IPS-NIHi7 (cell line): ENCODE measurements at regions not wholly inside any gene's neighbourhood (a gene's known extent, or its start where the extent isn't known, plus 50 kb on each side); places are given as distances from the start of the nearest gene placed in this dataset.

Experiments
- DNase-seq: peaks from one replicate; pipeline ENCODE4 v3.0.0; 2012; ENCODE audit warnings: mixed read lengths; ENCODE audit errors: extremely low spot score

DNA sequence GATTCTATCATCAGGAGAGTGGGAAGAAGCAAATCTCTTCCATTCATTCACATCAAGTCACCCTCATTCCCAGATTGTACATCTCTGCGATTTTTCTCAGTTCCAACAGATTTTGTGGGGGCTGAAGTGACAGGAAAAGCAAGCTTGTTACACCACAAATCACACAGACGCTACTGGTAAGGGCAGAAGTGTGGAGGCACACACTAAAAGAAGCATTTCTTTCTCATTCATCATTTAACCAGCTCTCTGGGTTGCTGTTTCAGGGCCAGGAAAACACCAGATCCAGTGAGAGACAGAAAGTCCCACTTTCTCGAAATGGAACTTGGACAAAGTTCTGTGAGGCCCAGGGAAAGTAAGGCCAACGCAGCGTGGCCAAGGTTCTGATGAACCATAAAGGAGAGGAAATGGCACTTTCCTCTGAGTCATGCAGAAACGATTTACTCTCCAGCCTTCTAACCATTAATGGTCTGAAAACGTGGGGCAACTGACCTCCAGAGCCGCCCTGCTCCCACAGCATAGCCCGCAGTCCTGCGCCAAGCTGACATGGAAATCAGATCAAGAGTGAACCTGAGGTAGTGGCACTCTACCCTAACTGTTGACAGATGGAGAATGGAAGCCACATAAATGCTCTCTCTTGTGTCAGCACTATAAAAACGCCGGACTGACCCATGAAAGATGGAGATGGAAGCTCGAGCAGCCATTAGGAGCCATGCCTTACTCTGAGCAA is 191.0 kb downstream of the C1D start:
- no peak for DNase-seq

- DNase-seq: no peak
Measured at GRCh38 chr2:67872481-67872880, 190.3 kb downstream of the C1D start.

GRCh38 chr2:67873916-67874315 is 188.9 kb downstream of the C1D start:
- DNase-seq: no peak

DNA sequence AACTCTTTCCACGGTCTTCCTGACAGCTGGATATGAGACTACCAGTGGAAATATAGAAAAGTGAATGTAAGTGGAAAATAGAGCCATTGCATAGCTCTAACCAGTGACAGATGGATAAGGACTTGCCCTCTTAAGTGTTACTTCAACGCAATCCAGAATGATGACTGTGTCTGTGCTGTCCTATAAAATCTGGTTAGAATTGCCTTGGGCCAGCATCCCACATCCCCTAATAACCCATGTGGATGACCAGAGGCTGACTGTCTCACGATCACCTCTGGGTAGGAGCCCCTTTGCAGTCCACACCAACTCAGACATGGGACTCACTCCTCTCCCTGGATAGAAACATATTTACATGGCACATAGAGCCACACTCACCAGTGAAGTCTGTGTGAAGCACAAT is 186.6 kb downstream of the C1D start:
- no peak for DNase-seq

GRCh38 chr2:67877301-67877700 is 185.5 kb downstream of the C1D start:
- peak; percentile 25 for DNase-seq

GRCh38 chr2:67878743-67879142 is 184.1 kb downstream of the C1D start:
- DNase-seq: no peak

DNA sequence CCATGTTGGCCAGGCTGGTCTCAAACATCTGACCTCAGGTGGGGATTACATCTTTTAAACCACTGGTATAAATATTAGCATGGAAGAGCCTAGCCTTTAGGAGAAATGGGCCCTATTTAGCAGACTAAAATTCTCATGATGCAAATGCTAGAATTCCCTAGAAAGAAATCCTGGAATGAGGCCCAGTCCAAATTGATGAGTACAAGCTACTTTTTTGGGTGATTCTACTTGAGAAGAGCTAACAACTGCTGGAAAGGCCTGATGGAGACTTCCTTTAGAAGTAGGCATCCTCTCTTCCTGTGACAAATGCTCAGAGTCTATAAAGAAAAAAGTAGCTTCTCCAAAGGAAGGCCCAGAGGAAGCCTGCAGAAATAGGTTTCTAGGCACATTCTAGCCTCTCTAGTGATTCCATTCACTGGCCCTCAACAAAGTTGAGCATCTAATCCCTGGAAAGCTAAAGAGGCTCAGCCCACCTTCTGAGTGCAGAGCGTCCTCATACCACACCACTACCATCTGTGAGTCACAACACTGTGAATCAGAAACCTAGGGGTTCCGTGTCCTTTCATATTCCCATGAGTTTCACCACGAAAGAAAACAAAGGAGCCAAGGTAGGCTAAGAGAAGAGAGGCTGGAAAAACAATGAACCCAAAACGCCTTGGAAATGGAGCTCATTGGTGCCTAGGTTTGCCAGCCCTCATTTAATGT is 183.1 kb downstream of the C1D start:
- no peak for DNase-seq

DNA sequence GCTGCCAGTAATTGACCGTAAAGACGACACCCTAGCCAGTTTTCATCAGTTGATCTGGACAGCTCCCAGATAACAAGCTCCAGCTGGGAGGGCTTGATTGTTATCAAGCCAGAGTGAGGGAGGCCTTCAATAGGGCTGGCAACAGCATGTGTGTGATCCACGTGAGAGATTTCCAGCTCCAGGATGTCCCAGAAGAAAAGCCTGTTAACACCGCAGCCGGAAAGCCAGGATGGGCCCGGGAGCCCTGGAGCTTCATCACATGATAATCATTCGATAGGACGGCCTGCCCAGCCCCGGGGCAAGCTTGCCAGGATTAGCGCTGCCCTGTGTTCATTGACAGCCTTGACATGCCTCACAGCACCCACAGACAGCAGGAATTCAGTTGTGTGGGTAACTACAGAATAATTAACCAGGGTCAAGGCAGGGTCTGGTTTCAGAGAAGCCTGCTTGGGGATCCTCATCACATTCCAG is 182.5 kb downstream of the C1D start:
- DNase-seq: no peak

DNA sequence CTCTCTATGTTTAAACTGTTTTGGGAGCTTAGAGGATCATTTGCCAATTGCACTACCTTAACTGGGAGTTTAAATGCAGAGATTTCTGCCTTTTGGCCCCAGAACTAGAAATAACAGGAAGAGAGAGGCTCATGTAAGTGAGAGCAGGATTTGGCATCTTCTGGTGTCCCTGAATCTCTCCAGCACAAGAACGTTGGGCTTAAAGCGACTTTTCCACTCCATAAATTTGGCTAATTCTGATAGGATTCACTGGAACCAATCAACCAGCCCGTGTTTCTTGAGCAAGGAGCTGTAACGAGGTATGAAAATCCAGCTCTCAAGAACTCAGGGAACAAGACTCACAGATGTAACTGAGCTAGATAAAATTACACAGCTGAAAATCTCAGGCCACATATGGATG is 181.0 kb downstream of the C1D start:
- no peak for DNase-seq

- DNase-seq: no peak
Measured at GRCh38 chr2:67883316-67884087, 179.3 kb downstream of the C1D start.

- no peak for DNase-seq
Measured at GRCh38 chr2:67888351-67889005, 174.3 kb downstream of the C1D start.

GRCh38 chr2:67889056-67889455 is 173.7 kb downstream of the C1D start:
- DNase-seq: no peak

DNA sequence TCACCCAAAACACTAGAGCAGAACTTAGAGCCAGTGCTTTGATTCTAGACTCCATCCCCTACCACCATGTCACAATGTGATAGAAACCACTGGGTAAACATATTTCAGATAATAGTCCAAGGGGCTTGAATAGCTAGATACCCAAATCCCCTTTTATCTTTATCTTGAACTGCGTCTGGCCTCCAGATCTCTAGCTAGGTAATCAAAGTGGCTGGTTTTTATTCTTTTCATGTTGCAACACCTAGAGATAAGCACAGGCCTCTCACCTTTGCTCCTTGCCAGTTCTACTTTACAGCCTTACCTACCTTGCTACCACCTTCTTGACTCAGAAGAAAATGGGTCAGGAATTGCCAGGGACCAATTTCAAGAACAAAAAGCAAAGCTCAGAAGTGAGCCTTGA is 171.2 kb downstream of the C1D start:
- DNase-seq: no peak

DNA sequence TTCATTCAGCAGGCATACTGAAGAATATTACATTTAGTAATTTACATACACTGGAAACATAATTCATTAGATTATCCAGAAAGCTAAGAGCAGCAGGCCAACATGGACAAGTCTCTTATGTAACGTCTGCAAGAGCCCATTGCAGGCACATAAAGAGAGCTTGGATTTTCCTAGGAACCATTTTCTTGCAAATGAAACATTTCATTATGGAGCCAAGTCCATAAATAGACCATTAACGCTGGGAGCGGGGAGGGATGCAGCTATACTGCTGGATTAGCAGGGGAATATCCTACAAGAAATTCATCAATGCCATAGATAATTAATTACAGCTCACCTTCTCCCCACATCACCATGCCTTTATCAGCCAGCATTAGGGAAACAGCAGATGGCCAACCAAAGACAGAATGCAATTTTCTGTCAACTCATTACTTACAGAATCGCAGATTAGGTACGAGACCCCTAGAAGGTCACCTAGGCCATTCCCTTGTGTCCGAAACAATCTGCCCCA is 170.4 kb downstream of the C1D start:
- no peak for DNase-seq

DNA sequence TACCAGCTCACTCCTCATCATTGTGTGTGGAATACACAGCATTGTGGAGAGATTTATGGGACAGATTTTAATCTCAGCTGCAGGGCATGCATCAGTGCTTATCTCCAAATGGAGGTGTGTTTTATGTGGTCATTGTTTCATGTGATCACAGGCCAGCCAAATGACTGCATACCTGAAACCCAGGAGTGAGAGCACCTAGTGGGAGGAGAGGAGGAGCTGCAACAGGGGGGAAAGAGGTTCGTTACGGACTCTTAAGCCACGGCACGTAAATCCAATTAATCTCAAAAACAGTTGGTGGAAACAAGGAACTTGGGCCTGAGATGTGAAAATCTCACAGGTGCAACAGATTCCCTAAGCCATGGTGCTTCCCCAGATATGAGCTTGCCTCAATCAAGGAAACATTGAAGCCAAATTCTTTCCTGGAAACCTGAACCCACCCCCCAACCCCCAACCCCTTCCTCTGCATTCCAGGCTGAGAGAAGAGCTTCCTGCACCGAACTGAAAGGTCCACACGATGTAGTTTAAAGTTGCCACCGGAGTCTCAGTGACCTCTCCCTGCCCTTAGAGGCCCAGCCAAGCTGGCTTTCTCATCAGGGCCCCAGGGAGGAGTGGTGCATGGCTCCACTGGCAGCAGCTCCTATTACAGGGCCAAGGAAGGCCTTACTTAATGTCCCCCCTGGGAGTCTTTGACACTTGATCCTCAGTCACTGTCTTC is 167.4 kb downstream of the C1D start:
- DNase-seq: peak; percentile 49

- no peak for DNase-seq
Measured at GRCh38 chr2:67896076-67896475, 166.7 kb downstream of the C1D start.

- no peak for DNase-seq
Measured at GRCh38 chr2:67896476-67896875, 166.3 kb downstream of the C1D start.

DNA sequence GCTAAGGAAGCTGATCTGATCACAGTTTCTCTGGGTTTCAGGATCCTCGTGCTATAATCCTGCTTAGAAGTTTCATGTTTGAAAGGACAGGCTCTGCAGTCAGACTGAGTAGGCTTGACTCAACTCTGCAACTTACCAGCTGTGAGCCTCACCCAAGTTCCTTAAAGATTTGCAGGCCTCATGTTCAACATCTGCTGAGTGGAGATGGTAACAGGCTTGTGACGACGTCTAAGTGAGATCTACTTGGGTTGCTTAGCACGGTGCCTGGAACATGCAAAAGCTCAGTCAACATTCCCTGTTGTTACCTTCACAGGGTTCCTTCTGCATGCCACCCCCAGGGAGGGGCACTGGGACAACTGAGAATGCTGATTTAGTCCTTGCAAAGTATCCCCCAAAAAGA is 164.2 kb downstream of the C1D start:
- DNase-seq: no peak

GRCh38 chr2:67899187-67899586 is 163.6 kb downstream of the C1D start:
- DNase-seq: no peak

DNA sequence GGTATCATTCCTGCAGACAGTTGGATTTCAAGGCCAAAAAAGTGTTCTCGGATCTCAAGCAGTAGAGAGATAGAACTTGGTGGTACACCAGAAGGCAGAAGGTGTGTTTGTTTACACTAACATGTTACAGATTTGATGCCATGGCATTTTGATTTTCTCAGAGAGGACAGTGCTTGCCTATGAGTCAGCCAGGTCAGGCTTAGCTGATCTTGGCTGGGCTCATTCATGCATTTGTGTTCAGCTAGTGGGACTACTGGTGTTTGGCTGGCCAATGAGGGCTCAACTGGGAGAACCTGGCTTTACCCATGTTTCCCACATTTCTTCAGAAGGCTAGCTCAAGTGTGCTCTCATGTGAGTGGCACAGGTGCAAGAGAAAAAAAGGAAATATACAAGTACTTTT is 162.0 kb downstream of the C1D start:
- no peak for DNase-seq

DNA sequence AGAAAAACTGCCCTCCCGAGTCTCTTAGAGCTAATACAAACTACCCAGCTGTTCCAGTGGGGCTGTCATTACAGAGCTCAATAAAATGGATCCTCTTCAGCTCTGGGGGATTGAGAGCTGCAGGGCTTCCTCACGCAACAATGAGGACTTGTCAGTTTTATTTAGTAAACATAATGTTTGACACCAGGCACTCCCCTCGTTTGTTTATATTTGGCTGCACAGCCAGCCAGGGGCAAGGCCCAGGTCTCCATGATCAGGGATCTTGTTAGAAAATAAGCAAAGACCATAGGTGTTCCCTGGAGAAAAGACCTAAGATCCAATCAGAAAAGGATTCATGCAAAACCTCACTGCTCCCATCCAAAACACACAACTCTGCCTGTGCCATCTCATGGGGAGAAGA is 158.2 kb downstream of the C1D start:
- DNase-seq: no peak
